ENCODE measurements at regions not wholly inside any gene's neighbourhood (a gene's known extent, or its start where the extent isn't known, plus 50 kb on each side); places are given as distances from the start of the nearest gene placed in this dataset.
"Not testable (repeated sequence)": the region's sequence is repeated elsewhere in the genome, so short reads cannot be mapped to it uniquely, and the experiment has no call there.

- TF ChIP-seq POLR2AphosphoS5 (IDR thresholded peaks at IDR 0.05); CTCF (IDR thresholded peaks at IDR 0.05); POLR2A (IDR thresholded peaks at IDR 0.05; ENCODE audit: low read depth): not testable (repeated sequence)
These were observed 202.6 kb downstream of the CCT8L2 start for GRCh38 chr22:16390046-16390445.
